HUDEP-2 (cell line): ENCODE measurements at regions not wholly inside any gene's neighbourhood (a gene's known extent, or its start where the extent isn't known, plus 50 kb on each side); places are given as distances from the start of the nearest gene placed in this dataset.

Experiments
- DNase-seq, 76 experiments: peaks; one replicate each; lab custom pipeline; 2025; ENCODE audit not compliant: unreplicated experiment in 76 of 76; lab: John Stamatoyannopoulos, UW

DNA sequence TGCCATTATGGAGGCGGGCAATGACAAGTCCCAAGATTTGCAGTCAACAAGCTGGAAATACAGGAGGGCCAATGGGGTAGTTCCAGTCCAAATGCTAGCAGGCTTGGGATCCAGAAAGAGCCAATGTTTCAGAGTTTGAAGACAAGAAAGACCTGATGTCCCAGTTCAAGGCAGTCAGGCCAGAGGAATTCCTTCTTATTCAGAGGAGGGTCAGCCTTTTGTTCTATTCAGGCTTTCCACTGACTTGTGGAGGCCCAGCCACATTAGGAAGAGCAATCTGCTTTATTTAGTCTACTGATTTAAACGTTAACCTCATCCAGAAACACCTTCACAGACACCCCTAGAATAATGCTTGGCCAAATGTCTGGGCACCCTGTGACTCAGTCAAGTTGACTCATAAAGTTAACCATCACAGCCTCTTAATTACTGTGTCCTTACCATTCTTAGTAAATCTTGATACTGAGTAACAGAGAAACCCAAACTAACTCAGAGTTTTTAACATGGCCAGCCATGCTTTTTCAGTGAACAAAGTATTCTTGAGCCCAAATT is 50.9 kb upstream of the NPHP3 start:
- DNase-seq: no peak

DNA sequence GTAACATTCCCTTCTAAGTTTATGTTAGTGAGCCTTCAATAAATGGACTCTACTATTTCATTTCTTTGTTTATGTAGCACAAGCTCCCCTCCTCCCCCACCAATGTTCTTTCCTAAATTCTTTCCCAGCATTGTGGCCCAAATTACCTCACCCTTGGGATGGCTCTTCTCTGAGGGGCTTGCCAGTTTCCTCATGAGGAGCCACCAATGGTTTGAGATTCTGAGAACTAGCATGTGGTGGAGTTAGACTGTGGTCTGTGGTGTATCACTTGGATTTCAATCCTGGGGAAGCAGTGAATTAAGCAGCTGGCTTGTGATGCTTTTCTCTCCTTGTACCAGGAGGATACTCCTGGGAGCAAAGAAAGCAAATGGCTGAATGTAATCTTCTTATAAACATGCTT is 50.0 kb upstream of the NPHP3 start:
- DNase-seq: no peak
